Astrocyte (in vitro differentiated cells and primary cell): ENCODE measurements at regions not wholly inside any gene's neighbourhood (a gene's known extent, or its start where the extent isn't known, plus 50 kb on each side); places are given as distances from the start of the nearest gene placed in this dataset.
A peak's percentile ranks its signal among the peaks of the same experiment; 100 is the strongest.

Source experiments
- DNase-seq: peaks from one replicate; pipeline ENCODE4 v3.0.0-alpha.2; 2010; ENCODE audit warnings: low read depth
- FAIRE-seq: peaks from 2 replicates; lab custom pipeline; 2011; peaks lifted over from hg19 to GRCh38; lab: Jason Lieb, UNC
- H2AFZ ChIP-seq: 2 replicates; pipeline ENCODE4 v1.6.0; 2012; ENCODE audit warnings: low read depth, low read length, inconsistent platforms
- H3K27ac ChIP-seq: 2 replicates; pipeline ENCODE4 v1.5.1; 2011; ENCODE audit warnings: low read depth, low read length, inconsistent platforms
- H3K27me3 ChIP-seq: 2 replicates; pipeline ENCODE4 v1.6.0; 2011; ENCODE audit warnings: low read length, inconsistent platforms; ENCODE audit not compliant: insufficient read depth
- H3K36me3 ChIP-seq: 2 replicates; pipeline ENCODE4 v1.5.1; 2011; ENCODE audit warnings: low read length, inconsistent platforms; ENCODE audit not compliant: insufficient read depth
- H3K4me1 ChIP-seq: 2 replicates; pipeline ENCODE4 v1.5.1; 2011; ENCODE audit warnings: low read length, inconsistent platforms; ENCODE audit not compliant: insufficient read depth
- H3K4me2 ChIP-seq: 2 replicates; pipeline ENCODE4 v1.6.0; 2012; ENCODE audit warnings: low read length, inconsistent platforms
- H3K4me3 ChIP-seq: 2 replicates; pipeline ENCODE4 v1.5.1; 2011; ENCODE audit warnings: low read depth, mild to moderate bottlenecking, low read length, inconsistent platforms; ENCODE audit not compliant: insufficient read depth
- H3K79me2 ChIP-seq: 2 replicates; pipeline ENCODE4 v1.6.0; 2012; ENCODE audit warnings: mild to moderate bottlenecking, low read length, inconsistent platforms; ENCODE audit not compliant: insufficient read depth
- H3K9ac ChIP-seq: 2 replicates; pipeline ENCODE4 v1.6.0; 2012; ENCODE audit warnings: mild to moderate bottlenecking, low read length, inconsistent platforms
- H3K9me3 ChIP-seq: 2 replicates; pipeline ENCODE4 v1.5.1; 2012; ENCODE audit warnings: low read depth, mild to moderate bottlenecking, low read length, inconsistent platforms; ENCODE audit not compliant: insufficient read depth
- H4K20me1 ChIP-seq: 2 replicates; pipeline ENCODE4 v1.6.0; 2012; ENCODE audit warnings: low read length, inconsistent platforms; ENCODE audit not compliant: insufficient read depth
- H3K27ac Mint-ChIP-seq: one replicate; pipeline ENCODE4 v1.8.0; 2021; ENCODE audit warnings: mild to moderate bottlenecking, mixed read lengths; ENCODE audit not compliant: unreplicated experiment
- H3K27me3 Mint-ChIP-seq: one replicate; pipeline ENCODE4 v1.8.0; 2021; ENCODE audit warnings: low read depth, mixed read lengths; ENCODE audit not compliant: unreplicated experiment
- H3K36me3 Mint-ChIP-seq: one replicate; pipeline ENCODE4 v1.8.0; 2021; ENCODE audit warnings: low read depth, mixed read lengths; ENCODE audit not compliant: unreplicated experiment
- H3K4me1 Mint-ChIP-seq: one replicate; pipeline ENCODE4 v1.8.0; 2021; ENCODE audit warnings: low read depth, mixed read lengths; ENCODE audit not compliant: unreplicated experiment
- H3K4me3 Mint-ChIP-seq: one replicate; pipeline ENCODE4 v1.8.0; 2021; ENCODE audit warnings: mild to moderate bottlenecking, moderate library complexity, mixed read lengths; ENCODE audit not compliant: unreplicated experiment
- H3K9me3 Mint-ChIP-seq: one replicate; pipeline ENCODE4 v1.8.0; 2021; ENCODE audit warnings: mild to moderate bottlenecking, mixed read lengths; ENCODE audit not compliant: unreplicated experiment
- CTCF ChIP-seq: IDR thresholded peaks from 2 replicates; pipeline ENCODE4 v1.5.1; 2011; ENCODE audit warnings: low read depth, mild to moderate bottlenecking, inconsistent platforms, low read length, moderate library complexity; ENCODE audit not compliant: insufficient read depth
- EZH2 ChIP-seq: IDR thresholded peaks from 2 replicates; pipeline ENCODE4 v1.6.1; 2012; ENCODE audit warnings: mild to moderate bottlenecking, low read length, inconsistent platforms; ENCODE audit not compliant: insufficient read depth

DNA sequence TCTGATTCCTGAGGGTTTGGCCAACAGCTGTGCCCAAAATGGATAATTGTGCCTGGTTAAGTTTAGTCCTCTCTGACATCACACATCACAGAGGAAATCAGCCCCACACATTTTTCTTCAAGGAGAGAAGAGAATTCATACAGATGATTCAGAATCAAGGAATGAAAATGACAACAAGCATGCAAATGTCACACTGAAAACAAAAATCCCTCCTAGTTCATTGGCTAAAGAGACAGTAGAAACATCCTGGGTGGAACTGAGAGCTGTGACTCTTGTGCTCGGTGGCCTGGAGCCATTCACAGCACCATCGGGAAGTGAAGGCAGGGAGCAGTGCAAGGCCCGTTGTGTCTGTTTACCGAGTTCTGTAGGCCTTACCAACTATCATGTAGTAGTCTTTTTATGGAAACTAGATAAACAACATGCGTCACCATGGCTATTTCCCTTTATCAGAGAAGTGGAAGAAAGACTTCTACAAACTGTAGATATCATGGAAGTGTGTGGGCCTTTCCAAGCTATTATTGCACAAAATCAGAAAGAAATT lies 81.7 kb upstream of the TENT5A start:
- FAIRE-seq = peak; percentile 93
- Histone ChIP-seq H3K4me2 (peak overlapping the region; percentile 39), H4K20me1 (no peaks in the 10 kb centered on the region), H3K4me3 (no peak overlapping the region), H3K9ac (peak overlapping the region; percentile 6), H3K79me2 (no peaks in the 10 kb centered on the region), H3K27ac (peak overlapping the region; percentile 67), H3K4me1 (peaks cover 9% of the 10 kb centered on the region), H2AFZ (peak overlapping the region; percentile 43), H3K27me3 (no peaks in the 10 kb centered on the region), H3K36me3 (no peaks in the 10 kb centered on the region), H3K9me3 (no peaks in the 10 kb centered on the region)
- peaks cover 8% of the 10 kb centered on the region for H3K4me1 Mint-ChIP-seq
- no peak for TF ChIP-seq EZH2
- TF ChIP-seq CTCF = no peak
- H3K9me3 Mint-ChIP-seq = no peaks in the 10 kb centered on the region
- H3K27me3 Mint-ChIP-seq = no peaks in the 10 kb centered on the region
- no peak overlapping the region for H3K4me3 Mint-ChIP-seq
- DNase-seq = peak; percentile 67
- peak overlapping the region; percentile 84 for H3K27ac Mint-ChIP-seq
- no peaks in the 10 kb centered on the region for H3K36me3 Mint-ChIP-seq

GRCh38 chr6:81832304-81832703 lies 79.8 kb upstream of the TENT5A start:
- H3K36me3 ChIP-seq = no peaks in the 10 kb centered on the region
- DNase-seq = no peak
- Mint-ChIP-seq H3K4me1 (peaks cover 8% of the 10 kb centered on the region), H3K36me3 (no peaks in the 10 kb centered on the region), H3K9me3 (no peaks in the 10 kb centered on the region), H3K27me3 (no peaks in the 10 kb centered on the region), H3K27ac (no peak overlapping the region), H3K4me3 (no peak overlapping the region)
- H3K4me1 ChIP-seq = peaks cover 6% of the 10 kb centered on the region
- H3K79me2 ChIP-seq = no peaks in the 10 kb centered on the region
- H3K9me3 ChIP-seq = no peaks in the 10 kb centered on the region
- H3K9ac ChIP-seq = no peak overlapping the region
- H3K4me3 ChIP-seq = no peak overlapping the region
- no peaks in the 10 kb centered on the region for H4K20me1 ChIP-seq
- TF ChIP-seq CTCF (no peak), EZH2 (no peak)
- H3K27ac ChIP-seq = no peak overlapping the region
- no peak for FAIRE-seq
- no peak overlapping the region for H2AFZ ChIP-seq
- no peak overlapping the region for H3K4me2 ChIP-seq
- H3K27me3 ChIP-seq = no peaks in the 10 kb centered on the region

- no peak overlapping the region for H3K9ac ChIP-seq
- no peak overlapping the region for H2AFZ ChIP-seq
- H3K4me1 ChIP-seq = peaks cover 6% of the 10 kb centered on the region
- Mint-ChIP-seq H3K27ac (no peak overlapping the region), H3K4me1 (peaks cover 8% of the 10 kb centered on the region), H3K9me3 (no peaks in the 10 kb centered on the region), H3K4me3 (no peak overlapping the region), H3K36me3 (no peaks in the 10 kb centered on the region), H3K27me3 (no peaks in the 10 kb centered on the region)
- no peaks in the 10 kb centered on the region for H4K20me1 ChIP-seq
- no peak for DNase-seq
- H3K27ac ChIP-seq = no peak overlapping the region
- H3K4me3 ChIP-seq = no peak overlapping the region
- H3K4me2 ChIP-seq = no peak overlapping the region
- no peaks in the 10 kb centered on the region for H3K9me3 ChIP-seq
- no peaks in the 10 kb centered on the region for H3K36me3 ChIP-seq
- FAIRE-seq = no peak
- TF ChIP-seq EZH2 = no peak
- no peak for TF ChIP-seq CTCF
- no peaks in the 10 kb centered on the region for H3K27me3 ChIP-seq
- H3K79me2 ChIP-seq = no peaks in the 10 kb centered on the region
Observed at GRCh38 chr6:81831274-81831673, 78.8 kb upstream of the TENT5A start.
